ENCODE measurements at regions not wholly inside any gene's neighbourhood (a gene's known extent, or its start where the extent isn't known, plus 50 kb on each side); places are given as distances from the start of the nearest gene placed in this dataset.

GRCh38 chr1:14228677-14229076 lies 369.8 kb upstream of the KAZN start:
- no peak overlapping the region for H3K4me3 ChIP-seq (ENCODE audit: low read depth, low read length, poor library complexity, severe bottlenecking)
- BruUV-seq (replicated peaks), result no TSS peak

GRCh38 chr1:14233510-14233909 lies 365.0 kb upstream of the KAZN start:
- H3K4me1 ChIP-seq (ENCODE audit: insufficient read depth, low read length, poor library complexity, severe bottlenecking), result no peaks in the 10 kb centered on the region
- intact Hi-C loops (cut with micrococcal nuclease; ENCODE audit: unreplicated experiment), result no loop called here
- BruUV-seq (replicated peaks), result no TSS peak
- ChIA-PET POLR2A (ENCODE audit: low non-redundant PET) (no interaction called here), CTCF (no interaction called here)
- H3K27ac ChIP-seq (ENCODE audit: low read depth, low read length, poor library complexity, severe bottlenecking), result no peak overlapping the region
- no peak overlapping the region for H3K4me3 ChIP-seq (ENCODE audit: low read depth, low read length, poor library complexity, severe bottlenecking)
- no peaks in the 10 kb centered on the region for H3K9me3 ChIP-seq (ENCODE audit: low read depth, low read length, poor library complexity, severe bottlenecking)
- TF ChIP-seq EZH2 (IDR thresholded peaks at IDR 0.05; ENCODE audit: borderline replicate concordance, low read depth, low read length, poor library complexity, severe bottlenecking), result no peak
- TF ChIP-seq CTCF (conservative IDR thresholded peaks at IDR 0.05; ENCODE audit: low read depth, low read length), result no peak
- no peaks in the 10 kb centered on the region for H3K27me3 ChIP-seq (replicated peaks; ENCODE audit: insufficient read depth, low read depth, low read length, poor library complexity)
- H3K36me3 ChIP-seq (ENCODE audit: insufficient read depth, low read length, poor library complexity, severe bottlenecking), result no peaks in the 10 kb centered on the region
- DNase-seq (ENCODE audit: low spot score), result no peak

More at GRCh38 chr1:14228677-14229076, 369.8 kb upstream of the KAZN start:
- DNase-seq (ENCODE audit: low spot score), result no peak
- TF ChIP-seq CTCF (conservative IDR thresholded peaks at IDR 0.05; ENCODE audit: low read depth, low read length), result no peak
- no peak for TF ChIP-seq EZH2 (IDR thresholded peaks at IDR 0.05; ENCODE audit: borderline replicate concordance, low read depth, low read length, poor library complexity, severe bottlenecking)
- ChIA-PET CTCF (no interaction called here), POLR2A (ENCODE audit: low non-redundant PET) (no interaction called here)
- H3K36me3 ChIP-seq (ENCODE audit: insufficient read depth, low read length, poor library complexity, severe bottlenecking), result no peaks in the 10 kb centered on the region
- no peaks in the 10 kb centered on the region for H3K4me1 ChIP-seq (ENCODE audit: insufficient read depth, low read length, poor library complexity, severe bottlenecking)
- no peak overlapping the region for H3K27ac ChIP-seq (ENCODE audit: low read depth, low read length, poor library complexity, severe bottlenecking)
- no peaks in the 10 kb centered on the region for H3K27me3 ChIP-seq (replicated peaks; ENCODE audit: insufficient read depth, low read depth, low read length, poor library complexity)
- intact Hi-C loops (cut with micrococcal nuclease; ENCODE audit: unreplicated experiment), result no loop called here
- no peaks in the 10 kb centered on the region for H3K9me3 ChIP-seq (ENCODE audit: low read depth, low read length, poor library complexity, severe bottlenecking)

- Histone ChIP-seq H3K27me3 (replicated peaks; ENCODE audit: insufficient read depth, low read depth, low read length, poor library complexity) (no peaks in the 10 kb centered on the region), H3K4me1 (ENCODE audit: insufficient read depth, low read length, poor library complexity, severe bottlenecking) (no peaks in the 10 kb centered on the region), H3K27ac (ENCODE audit: low read depth, low read length, poor library complexity, severe bottlenecking) (no peak overlapping the region), H3K36me3 (ENCODE audit: insufficient read depth, low read length, poor library complexity, severe bottlenecking) (no peaks in the 10 kb centered on the region), H3K4me3 (ENCODE audit: low read depth, low read length, poor library complexity, severe bottlenecking) (no peak overlapping the region), H3K9me3 (ENCODE audit: low read depth, low read length, poor library complexity, severe bottlenecking) (no peaks in the 10 kb centered on the region)
- no TSS peak for BruUV-seq (replicated peaks)
- TF ChIP-seq CTCF (conservative IDR thresholded peaks at IDR 0.05; ENCODE audit: low read depth, low read length) (no peak), EZH2 (IDR thresholded peaks at IDR 0.05; ENCODE audit: borderline replicate concordance, low read depth, low read length, poor library complexity, severe bottlenecking) (no peak)
- ChIA-PET CTCF (no interaction called here), POLR2A (ENCODE audit: low non-redundant PET) (no interaction called here)
- no peak for DNase-seq (ENCODE audit: low spot score)
- intact Hi-C loops (cut with micrococcal nuclease; ENCODE audit: unreplicated experiment), result no loop called here
Measured at GRCh38 chr1:14236097-14236496, 362.4 kb upstream of the KAZN start.

Measured in A673 (cell line).